ENCODE measurements at regions not wholly inside any gene's neighbourhood (a gene's known extent, or its start where the extent isn't known, plus 50 kb on each side); places are given as distances from the start of the nearest gene placed in this dataset.

GRCh38 chr5:114657342-114658130, 295.7 kb downstream of the KCNN2 start:
- DNase-seq (ENCODE audit: low spot score) = no peak

- DNase-seq (ENCODE audit: low spot score) = no peak
Measured at GRCh38 chr5:114649878-114650277, 288.0 kb downstream of the KCNN2 start.

- DNase-seq (ENCODE audit: low spot score) = no peak
Measured at GRCh38 chr5:114648940-114649339, 287.1 kb downstream of the KCNN2 start.

- no peak for DNase-seq (ENCODE audit: low spot score)
Measured at GRCh38 chr5:114644576-114644975, 282.7 kb downstream of the KCNN2 start.

GRCh38 chr5:114636271-114636670, 274.4 kb downstream of the KCNN2 start:
- DNase-seq (ENCODE audit: low spot score) = peak; percentile 55

- no peak for DNase-seq (ENCODE audit: low spot score)
Measured at GRCh38 chr5:114634967-114635901, 273.4 kb downstream of the KCNN2 start.

- DNase-seq (ENCODE audit: low spot score) = no peak
Measured at GRCh38 chr5:114634517-114634916, 272.6 kb downstream of the KCNN2 start.

GRCh38 chr5:114612406-114612805, 250.5 kb downstream of the KCNN2 start:
- DNase-seq (ENCODE audit: low spot score) = no peak

GRCh38 chr5:114581136-114581535, 219.3 kb downstream of the KCNN2 start:
- DNase-seq (ENCODE audit: low spot score) = no peak

GRCh38 chr5:114565871-114566270, 204.0 kb downstream of the KCNN2 start:
- DNase-seq (ENCODE audit: low spot score) = no peak

- no peak for DNase-seq (ENCODE audit: low spot score)
Measured at GRCh38 chr5:114565139-114565538, 203.3 kb downstream of the KCNN2 start.

- DNase-seq (ENCODE audit: low spot score) = no peak
Measured at GRCh38 chr5:114561415-114561814, 199.5 kb downstream of the KCNN2 start.

Data from kidney capillary endothelial cell (primary cell).